ENCODE measurements at regions not wholly inside any gene's neighbourhood (a gene's known extent, or its start where the extent isn't known, plus 50 kb on each side); places are given as distances from the start of the nearest gene placed in this dataset.
"Not testable (repeated sequence)": the region's sequence is repeated elsewhere in the genome, so short reads cannot be mapped to it uniquely, and the experiment has no call there.

- no peak for DNase-seq (ENCODE audit: low read depth in 3 of 3)
These were observed 360.4 kb upstream of the ZFHX3 start for GRCh38 chr16:73408311-73408710.

- DNase-seq (ENCODE audit: low read depth in 3 of 3), result no peak
These were observed 357.9 kb upstream of the ZFHX3 start for GRCh38 chr16:73405851-73406250.

GRCh38 chr16:73404001-73404400, 356.1 kb upstream of the ZFHX3 start:
- no peak for DNase-seq (ENCODE audit: low read depth in 3 of 3)

GRCh38 chr16:73403291-73403690, 355.4 kb upstream of the ZFHX3 start:
- DNase-seq (ENCODE audit: low read depth in 3 of 3), result no peak

GRCh38 chr16:73400951-73401350, 353.0 kb upstream of the ZFHX3 start:
- DNase-seq (ENCODE audit: low read depth in 3 of 3), result no peak

- no peak for DNase-seq (ENCODE audit: low read depth in 3 of 3)
These were observed 352.1 kb upstream of the ZFHX3 start for GRCh38 chr16:73399997-73400396.

GRCh38 chr16:73399486-73399885, 351.6 kb upstream of the ZFHX3 start:
- DNase-seq (ENCODE audit: low read depth in 3 of 3), result no peak

- not testable (repeated sequence) for DNase-seq (ENCODE audit: low read depth in 3 of 3)
These were observed 350.7 kb upstream of the ZFHX3 start for GRCh38 chr16:73398604-73399003.

GRCh38 chr16:73396556-73396955, 348.6 kb upstream of the ZFHX3 start:
- DNase-seq (ENCODE audit: low read depth in 3 of 3), result no peak

- no peak for DNase-seq (ENCODE audit: low read depth in 3 of 3)
These were observed 343.0 kb upstream of the ZFHX3 start for GRCh38 chr16:73390936-73391335.

- no peak for DNase-seq (ENCODE audit: low read depth in 3 of 3)
These were observed 342.6 kb upstream of the ZFHX3 start for GRCh38 chr16:73390491-73390890.

- no peak for DNase-seq (ENCODE audit: low read depth in 3 of 3)
These were observed 341.2 kb upstream of the ZFHX3 start for GRCh38 chr16:73389085-73389484.

- DNase-seq (ENCODE audit: low read depth in 3 of 3), result no peak
These were observed 340.1 kb upstream of the ZFHX3 start for GRCh38 chr16:73387979-73388378.

- DNase-seq (ENCODE audit: low read depth in 3 of 3), result no peak
These were observed 337.8 kb upstream of the ZFHX3 start for GRCh38 chr16:73385696-73386095.

- no peak for DNase-seq (ENCODE audit: low read depth in 3 of 3)
These were observed 336.7 kb upstream of the ZFHX3 start for GRCh38 chr16:73384506-73385089.

GRCh38 chr16:73383988-73384365, 336.0 kb upstream of the ZFHX3 start:
- no peak for DNase-seq (ENCODE audit: low read depth in 3 of 3)

GRCh38 chr16:73383195-73383987, 335.5 kb upstream of the ZFHX3 start:
- no peak for DNase-seq (ENCODE audit: low read depth in 3 of 3)

- no peak for DNase-seq (ENCODE audit: low read depth in 3 of 3)
These were observed 330.5 kb upstream of the ZFHX3 start for GRCh38 chr16:73378471-73378870.

- DNase-seq (ENCODE audit: low read depth in 3 of 3), result no peak
These were observed 323.8 kb upstream of the ZFHX3 start for GRCh38 chr16:73371584-73372319.

GRCh38 chr16:73369851-73370250, 321.9 kb upstream of the ZFHX3 start:
- DNase-seq (ENCODE audit: low read depth in 3 of 3), result no peak

- no peak for DNase-seq (ENCODE audit: low read depth in 3 of 3)
These were observed 320.8 kb upstream of the ZFHX3 start for GRCh38 chr16:73368715-73369114.

GRCh38 chr16:73365016-73365551, 317.2 kb upstream of the ZFHX3 start:
- DNase-seq (ENCODE audit: low read depth in 3 of 3), result no peak

- DNase-seq (ENCODE audit: low read depth in 3 of 3), result no peak
These were observed 316.5 kb upstream of the ZFHX3 start for GRCh38 chr16:73364413-73364812.

Measured in stimulated activated CD4-positive, alpha-beta T cell treated with anti-CD3 and anti-CD28 coated beads, TNF-alpha, amount 100 ng/mL, for 48 hours (primary cell).